HG03175 (cell line): ENCODE measurements at regions not wholly inside any gene's neighbourhood (a gene's known extent, or its start where the extent isn't known, plus 50 kb on each side); places are given as distances from the start of the nearest gene placed in this dataset.

Experiments
- ATAC-seq: cut with Tn5 transposase; IDR thresholded peaks from one replicate; pipeline ENCODE4 v1.9.1; 2021; ENCODE audit warnings: mild to moderate bottlenecking, moderate library complexity; ENCODE audit not compliant: unreplicated experiment

- ATAC-seq: no peak
Observed at GRCh38 chr7:10085231-10085630, 888.4 kb upstream of the PHF14 start.

GRCh38 chr7:10100572-10100971 is 873.1 kb upstream of the PHF14 start:
- ATAC-seq: no peak

- no peak for ATAC-seq
Observed at GRCh38 chr7:10101351-10101750, 872.3 kb upstream of the PHF14 start.

- ATAC-seq: no peak
Observed at GRCh38 chr7:10104292-10104691, 869.4 kb upstream of the PHF14 start.

GRCh38 chr7:10106609-10107008 is 867.1 kb upstream of the PHF14 start:
- ATAC-seq: no peak

GRCh38 chr7:10116511-10116910 is 857.2 kb upstream of the PHF14 start:
- no peak for ATAC-seq

- ATAC-seq: no peak
Observed at GRCh38 chr7:10117815-10118214, 855.9 kb upstream of the PHF14 start.

- no peak for ATAC-seq
Observed at GRCh38 chr7:10120936-10121335, 852.7 kb upstream of the PHF14 start.

- no peak for ATAC-seq
Observed at GRCh38 chr7:10121631-10122030, 852.0 kb upstream of the PHF14 start.

- ATAC-seq: no peak
Observed at GRCh38 chr7:10122551-10123100, 851.0 kb upstream of the PHF14 start.

- ATAC-seq: no peak
Observed at GRCh38 chr7:10128748-10129147, 844.9 kb upstream of the PHF14 start.

- ATAC-seq: no peak
Observed at GRCh38 chr7:10138087-10138854, 835.4 kb upstream of the PHF14 start.

GRCh38 chr7:10146271-10146670 is 827.4 kb upstream of the PHF14 start:
- ATAC-seq: no peak

- ATAC-seq: no peak
Observed at GRCh38 chr7:10156972-10157371, 816.7 kb upstream of the PHF14 start.

- no peak for ATAC-seq
Observed at GRCh38 chr7:10181996-10182395, 791.7 kb upstream of the PHF14 start.

- no peak for ATAC-seq
Observed at GRCh38 chr7:10192074-10192473, 781.6 kb upstream of the PHF14 start.

GRCh38 chr7:10205696-10206095 is 768.0 kb upstream of the PHF14 start:
- ATAC-seq: no peak

GRCh38 chr7:10210000-10210399 is 763.7 kb upstream of the PHF14 start:
- no peak for ATAC-seq

GRCh38 chr7:10211016-10211415 is 762.7 kb upstream of the PHF14 start:
- ATAC-seq: no peak

GRCh38 chr7:10211861-10212260 is 761.8 kb upstream of the PHF14 start:
- ATAC-seq: no peak

GRCh38 chr7:10212649-10213048 is 761.0 kb upstream of the PHF14 start:
- ATAC-seq: no peak

- ATAC-seq: no peak
Observed at GRCh38 chr7:10216462-10216861, 757.2 kb upstream of the PHF14 start.

- ATAC-seq: no peak
Observed at GRCh38 chr7:10221084-10221483, 752.6 kb upstream of the PHF14 start.
